ENCODE measurements at regions not wholly inside any gene's neighbourhood (a gene's known extent, or its start where the extent isn't known, plus 50 kb on each side); places are given as distances from the start of the nearest gene placed in this dataset.

- DNase-seq (ENCODE audit: low spot score), result no peak
- TF ChIP-seq, protein P1, sequence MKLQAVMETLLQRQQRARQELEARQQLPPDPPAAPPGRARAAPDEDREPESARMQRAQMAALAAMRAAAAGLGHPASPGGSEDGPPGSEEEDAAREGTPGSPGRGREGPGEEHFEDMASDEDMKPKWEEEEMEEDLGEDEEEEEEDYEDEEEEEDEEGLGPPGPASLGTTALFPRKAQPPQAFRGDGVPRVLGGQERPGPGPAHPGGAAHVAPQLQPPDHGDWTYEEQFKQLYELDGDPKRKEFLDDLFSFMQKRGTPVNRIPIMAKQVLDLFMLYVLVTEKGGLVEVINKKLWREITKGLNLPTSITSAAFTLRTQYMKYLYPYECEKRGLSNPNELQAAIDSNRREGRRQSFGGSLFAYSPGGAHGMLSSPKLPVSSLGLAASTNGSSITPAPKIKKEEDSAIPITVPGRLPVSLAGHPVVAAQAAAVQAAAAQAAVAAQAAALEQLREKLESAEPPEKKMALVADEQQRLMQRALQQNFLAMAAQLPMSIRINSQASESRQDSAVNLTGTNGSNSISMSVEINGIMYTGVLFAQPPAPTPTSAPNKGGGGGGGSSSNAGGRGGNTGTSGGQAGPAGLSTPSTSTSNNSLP (IDR thresholded peaks at IDR 0.05; ENCODE audit: low read depth, low read length), result no peak
- TF ChIP-seq SYNCRIP (IDR thresholded peaks at IDR 0.05; ENCODE audit: insufficient read depth, low read depth, low read length), result no peak
- TF ChIP-seq, protein P2, sequence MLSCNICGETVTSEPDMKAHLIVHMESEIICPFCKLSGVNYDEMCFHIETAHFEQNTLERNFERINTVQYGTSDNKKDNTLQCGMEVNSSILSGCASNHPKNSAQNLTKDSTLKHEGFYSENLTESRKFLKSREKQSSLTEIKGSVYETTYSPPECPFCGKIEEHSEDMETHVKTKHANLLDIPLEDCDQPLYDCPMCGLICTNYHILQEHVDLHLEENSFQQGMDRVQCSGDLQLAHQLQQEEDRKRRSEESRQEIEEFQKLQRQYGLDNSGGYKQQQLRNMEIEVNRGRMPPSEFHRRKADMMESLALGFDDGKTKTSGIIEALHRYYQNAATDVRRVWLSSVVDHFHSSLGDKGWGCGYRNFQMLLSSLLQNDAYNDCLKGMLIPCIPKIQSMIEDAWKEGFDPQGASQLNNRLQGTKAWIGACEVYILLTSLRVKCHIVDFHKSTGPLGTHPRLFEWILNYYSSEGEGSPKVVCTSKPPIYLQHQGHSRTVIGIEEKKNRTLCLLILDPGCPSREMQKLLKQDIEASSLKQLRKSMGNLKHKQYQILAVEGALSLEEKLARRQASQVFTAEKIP (CRISPR knock-in tag; IDR thresholded peaks at IDR 0.05; ENCODE audit: borderline replicate concordance), result no peak
- no peak for TF ChIP-seq ZSCAN22 (CRISPR knock-in tag; IDR thresholded peaks at IDR 0.05)
- TF ChIP-seq ZNF549 (CRISPR knock-in tag; IDR thresholded peaks at IDR 0.05), result no peak
- TF ChIP-seq SNAPC2 (CRISPR knock-in tag; IDR thresholded peaks at IDR 0.05), result no peak
- no peak for TF ChIP-seq NR2C2 (CRISPR knock-in tag; IDR thresholded peaks at IDR 0.05; ENCODE audit: borderline replicate concordance)
- no peak for TF ChIP-seq RFX3 (CRISPR knock-in tag; IDR thresholded peaks at IDR 0.05)
- TF ChIP-seq JUND (CRISPR knock-in tag; IDR thresholded peaks at IDR 0.05), result no peak
- no peak for TF ChIP-seq AHDC1 (CRISPR knock-in tag; IDR thresholded peaks at IDR 0.05; ENCODE audit: borderline replicate concordance)
- FAIRE-seq, result no peak
- H3K27me3 ChIP-seq (ENCODE audit: control insufficient read depth in 1 of 2, insufficient read depth in 2 of 2, low read length in 2 of 2), result no peaks in the 10 kb centered on the region
- ChIA-PET CTCF (ENCODE audit: low intra/inter-chr PET ratio, low total read pairs) (no interaction called here), POLR2A (no interaction called here)
- no peaks in the 10 kb centered on the region for H3K36me3 ChIP-seq (replicated peaks in 1 of 2; ENCODE audit: control insufficient read depth in 1 of 2, insufficient read depth in 2 of 2, low read length in 2 of 2)
- no TSS peak for BruUV-seq (replicated peaks)
- H4K20me1 ChIP-seq (ENCODE audit: insufficient read depth, low read length), result no peaks in the 10 kb centered on the region
- ATAC-seq, result no peak
- H2AFZ ChIP-seq (ENCODE audit: low read length), result no peak overlapping the region
- WGBS (ENCODE audit: low lambda C conversion rate), result 0% methylated on average over 1 of the region's 1 CpG
- in situ Hi-C loops (cut with HindIII; ENCODE audit: extremely low pct_ligation_motif_present, low pct_unique_long_range_greater_than_20kb), result no loop called here
- no peak overlapping the region for H3K9ac ChIP-seq (ENCODE audit: insufficient read depth, low read depth, low read length)
- H3K27ac ChIP-seq (ENCODE audit: extremely low read length, insufficient read depth, low read length), result no peak overlapping the region
- H3K79me2 ChIP-seq (ENCODE audit: insufficient read depth, low read length), result no peaks in the 10 kb centered on the region
- intact Hi-C loops (cut with micrococcal nuclease; ENCODE audit: unreplicated experiment), result no loop called here
- no peaks in the 10 kb centered on the region for H3K4me1 ChIP-seq (ENCODE audit: insufficient read depth, low read length)
- no peak overlapping the region for H3K4me3 ChIP-seq (replicated peaks in 1 of 3; ENCODE audit: insufficient read depth in 1 of 3, low read depth in 2 of 3, low read length in 3 of 3)
- H3K4me2 ChIP-seq (ENCODE audit: low read depth, low read length), result no peak overlapping the region
- no peaks in the 10 kb centered on the region for H3K9me3 ChIP-seq (ENCODE audit: low read length)
Measured at GRCh38 chr11:80048513-80048912, 607.7 kb upstream of the TENM4 start.
